ENCODE measurements at regions not wholly inside any gene's neighbourhood (a gene's known extent, or its start where the extent isn't known, plus 50 kb on each side); places are given as distances from the start of the nearest gene placed in this dataset.

DNA sequence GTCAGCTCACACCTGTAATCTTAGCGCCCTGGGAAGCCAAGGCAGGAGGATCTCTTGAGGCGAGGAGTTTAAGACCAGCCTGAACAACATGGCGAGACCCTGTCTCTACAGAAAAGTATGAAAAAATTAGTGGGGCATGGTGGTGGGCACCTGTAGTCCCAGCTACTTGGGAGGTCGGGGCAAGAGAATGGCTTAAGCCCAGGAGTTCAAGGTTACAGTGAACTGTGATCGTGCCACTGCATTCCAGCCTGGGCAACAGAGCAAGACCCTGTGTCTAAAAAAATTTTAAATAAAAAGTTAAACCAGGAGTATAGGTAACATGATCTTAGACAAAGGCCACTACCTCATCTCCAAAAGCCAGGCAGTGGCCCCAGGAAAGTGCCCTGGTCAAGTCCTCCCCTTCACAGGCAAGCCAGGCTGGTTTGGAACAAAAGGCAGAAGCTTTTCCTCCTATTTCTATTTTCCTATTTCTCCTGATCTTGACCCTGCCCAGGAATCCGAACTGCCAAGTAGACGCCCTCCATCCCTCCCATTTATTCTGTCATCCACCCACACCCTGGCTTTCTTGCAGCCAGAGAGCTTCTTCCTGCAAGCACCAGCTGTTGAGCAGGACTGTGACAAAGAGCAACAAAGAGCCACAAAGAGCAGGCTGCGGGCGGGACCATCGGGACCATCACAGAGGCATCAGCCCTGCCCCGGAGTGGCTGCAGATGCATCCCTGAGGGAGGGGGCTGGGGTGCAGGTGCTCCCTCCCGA is 149.9 kb upstream of the AFDN start:
- TF ChIP-seq CTCF (IDR thresholded peaks at IDR 0.05; ENCODE audit: insufficient read depth, low read depth, low read length), result no peak
- H3K36me3 ChIP-seq (ENCODE audit: control insufficient read depth, insufficient read depth, low read length), result no peaks in the 10 kb centered on the region
- POLR2A ChIA-PET, result no interaction called here
- no peak overlapping the region for H3K4me3 ChIP-seq (ENCODE audit: low read depth, low read length)
- H3K27me3 ChIP-seq (ENCODE audit: control insufficient read depth, insufficient read depth, low read length), result no peaks in the 10 kb centered on the region
- CTCF ChIA-PET, result no interaction called here
- DNase-seq (ENCODE audit: low read depth), result no peak

GRCh38 chr6:167677422-167677789 is 149.3 kb upstream of the AFDN start:
- no peak overlapping the region for H3K4me3 ChIP-seq (ENCODE audit: low read depth, low read length)
- DNase-seq (ENCODE audit: low read depth), result no peak
- ChIA-PET POLR2A (no interaction called here), CTCF (no interaction called here)
- H3K27me3 ChIP-seq (ENCODE audit: control insufficient read depth, insufficient read depth, low read length), result no peaks in the 10 kb centered on the region
- TF ChIP-seq CTCF (IDR thresholded peaks at IDR 0.05; ENCODE audit: insufficient read depth, low read depth, low read length), result no peak
- no peaks in the 10 kb centered on the region for H3K36me3 ChIP-seq (ENCODE audit: control insufficient read depth, insufficient read depth, low read length)

DNA sequence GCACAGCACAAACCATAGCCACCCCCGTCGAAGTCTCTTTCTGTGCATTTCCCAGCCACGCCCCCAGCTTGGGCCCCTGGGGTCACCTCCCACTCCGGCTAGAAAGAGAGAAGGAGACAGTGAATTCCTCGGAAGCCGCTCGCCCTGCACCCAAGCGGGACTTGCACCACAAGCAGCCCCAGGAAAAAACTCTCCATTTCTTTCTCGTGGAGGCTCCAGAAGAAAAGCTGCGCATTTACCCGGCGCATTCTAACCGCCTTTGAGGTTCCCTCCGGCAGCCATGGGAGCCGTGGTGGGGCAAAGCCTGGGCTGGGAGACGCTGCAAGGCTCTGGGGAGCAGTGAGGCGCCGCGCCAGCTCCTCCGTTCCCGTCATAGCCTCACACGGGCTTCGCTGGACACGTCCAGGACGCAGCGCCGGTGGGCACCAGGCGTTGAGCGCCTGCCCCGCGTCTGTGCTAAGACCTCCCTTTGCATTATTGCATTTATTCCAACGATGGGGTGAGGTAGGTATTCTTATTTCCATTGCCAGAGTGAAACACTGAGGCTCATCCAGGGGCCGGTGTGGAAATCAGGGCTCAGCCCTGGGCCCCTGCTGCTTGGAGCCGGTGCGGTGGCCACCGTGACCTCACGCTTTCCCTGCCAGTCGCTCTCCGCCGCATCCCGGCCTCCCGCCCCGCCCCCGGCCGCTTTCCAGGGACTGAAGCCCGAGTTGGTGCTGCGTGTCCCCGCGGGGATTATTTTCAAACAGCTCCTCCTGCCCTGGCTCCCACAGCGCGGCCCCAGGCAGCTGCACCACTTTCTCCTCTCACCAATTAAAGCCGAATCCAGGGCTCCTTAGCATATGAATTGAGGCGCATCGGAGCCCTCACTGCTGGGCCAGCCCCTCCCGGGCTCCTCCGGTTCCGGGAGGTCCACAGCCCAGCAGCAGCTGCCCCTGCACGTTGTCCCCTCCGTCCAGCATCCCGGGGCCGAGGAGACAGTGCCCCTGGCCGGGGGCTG is 148.3 kb upstream of the AFDN start:
- ChIA-PET POLR2A (no interaction called here), CTCF (interaction anchor here (0.6 kb wide), 1 partner anchor 148 kb away, joined by 3 read pairs; no protein-coding TSS in a partner anchor)

GRCh38 chr6:167679122-167679736 is 147.5 kb upstream of the AFDN start:
- ChIA-PET CTCF (no interaction called here), POLR2A (no interaction called here)
- H3K36me3 ChIP-seq (ENCODE audit: control insufficient read depth, insufficient read depth, low read length), result no peaks in the 10 kb centered on the region
- TF ChIP-seq CTCF (IDR thresholded peaks at IDR 0.05; ENCODE audit: insufficient read depth, low read depth, low read length), result no peak
- H3K27me3 ChIP-seq (ENCODE audit: control insufficient read depth, insufficient read depth, low read length), result no peaks in the 10 kb centered on the region
- H3K4me3 ChIP-seq (ENCODE audit: low read depth, low read length), result no peak overlapping the region
- DNase-seq (ENCODE audit: low read depth), result no peak

More for the DNA sequence above, 148.3 kb upstream of the AFDN start:
- no peak for TF ChIP-seq CTCF (IDR thresholded peaks at IDR 0.05; ENCODE audit: insufficient read depth, low read depth, low read length)
- Histone ChIP-seq H3K27me3 (ENCODE audit: control insufficient read depth, insufficient read depth, low read length) (no peaks in the 10 kb centered on the region), H3K36me3 (ENCODE audit: control insufficient read depth, insufficient read depth, low read length) (no peaks in the 10 kb centered on the region), H3K4me3 (ENCODE audit: low read depth, low read length) (no peak overlapping the region)
- DNase-seq (ENCODE audit: low read depth), result no peak

Data from BJ (cell line).